NT2/D1 (cell line): ENCODE measurements at regions not wholly inside any gene's neighbourhood (a gene's known extent, or its start where the extent isn't known, plus 50 kb on each side); places are given as distances from the start of the nearest gene placed in this dataset.

Source experiments
- YY1 ChIP-seq: IDR thresholded peaks from 2 replicates; pipeline ENCODE4 v1.6.1; 2011; ENCODE audit not compliant: insufficient read length, insufficient read depth
- ZNF274 ChIP-seq: IDR thresholded peaks from 2 replicates; pipeline ENCODE4 v1.6.1; 2011; ENCODE audit warnings: mild to moderate bottlenecking, low read depth, low read length

- TF ChIP-seq YY1, result no peak
- no peak for TF ChIP-seq ZNF274
Measured at GRCh38 chr13:31887286-31887685, 144.3 kb upstream of the FRY start.
